PC-3 (cell line): ENCODE measurements at regions not wholly inside any gene's neighbourhood (a gene's known extent, or its start where the extent isn't known, plus 50 kb on each side); places are given as distances from the start of the nearest gene placed in this dataset.

Experiments
- CTCF ChIP-seq: fragments of 300-600 bp; sonication (generic); conservative IDR thresholded peaks from 2 replicates; pipeline ENCODE4 v1.5.1; 2017; ENCODE audit warnings: antibody characterized with exemption, low read depth, mild to moderate bottlenecking, low read length
- EZH2 ChIP-seq: fragments of 300-600 bp; sonication (generic); IDR thresholded peaks from one replicate; pipeline ENCODE4 v1.6.1; 2017; ENCODE audit warnings: antibody characterized with exemption, mild to moderate bottlenecking, low read length; ENCODE audit not compliant: unreplicated experiment
- EZH2phosphoT487 ChIP-seq: fragments of 300-600 bp; sonication (generic); IDR thresholded peaks from 2 replicates; pipeline ENCODE4 v1.6.1; 2018; ENCODE audit warnings: mild to moderate bottlenecking, antibody characterized with exemption, low read length, borderline replicate concordance

GRCh38 chr1:229025576-229025975, 245.3 kb upstream of the RAB4A start:
- TF ChIP-seq EZH2 (no peak), CTCF (no peak), EZH2phosphoT487 (no peak)
